HG02798 (cell line): ENCODE measurements at regions not wholly inside any gene's neighbourhood (a gene's known extent, or its start where the extent isn't known, plus 50 kb on each side); places are given as distances from the start of the nearest gene placed in this dataset.
A peak's percentile ranks its signal among the peaks of the same experiment; 100 is the strongest.

Experiments
- ATAC-seq: cut with Tn5 transposase; IDR thresholded peaks from one replicate; pipeline ENCODE4 v1.9.1; 2021; ENCODE audit warnings: mild to moderate bottlenecking; ENCODE audit not compliant: unreplicated experiment, poor library complexity

- ATAC-seq: no peak
These were observed 195.1 kb upstream of the CITED2 start for GRCh38 chr6:139569566-139569965.

- no peak for ATAC-seq
These were observed 194.6 kb upstream of the CITED2 start for GRCh38 chr6:139568956-139569538.

- ATAC-seq: peak; percentile 53
These were observed 193.9 kb upstream of the CITED2 start for GRCh38 chr6:139568151-139568955.

- ATAC-seq: no peak
These were observed 192.6 kb upstream of the CITED2 start for GRCh38 chr6:139567095-139567494.

- no peak for ATAC-seq
These were observed 191.1 kb upstream of the CITED2 start for GRCh38 chr6:139565591-139565990.

- no peak for ATAC-seq
These were observed 183.1 kb upstream of the CITED2 start for GRCh38 chr6:139557547-139557946.

GRCh38 chr6:139556532-139556931, 182.1 kb upstream of the CITED2 start:
- ATAC-seq: no peak

GRCh38 chr6:139553916-139554315, 179.5 kb upstream of the CITED2 start:
- ATAC-seq: no peak

GRCh38 chr6:139551376-139551775, 176.9 kb upstream of the CITED2 start:
- no peak for ATAC-seq

- no peak for ATAC-seq
These were observed 175.9 kb upstream of the CITED2 start for GRCh38 chr6:139550361-139550760.

GRCh38 chr6:139549561-139550070, 175.2 kb upstream of the CITED2 start:
- no peak for ATAC-seq

GRCh38 chr6:139547804-139548203, 173.4 kb upstream of the CITED2 start:
- ATAC-seq: no peak

- no peak for ATAC-seq
These were observed 172.8 kb upstream of the CITED2 start for GRCh38 chr6:139547122-139547776.

- no peak for ATAC-seq
These were observed 171.6 kb upstream of the CITED2 start for GRCh38 chr6:139546106-139546472.

GRCh38 chr6:139545206-139546105, 171.0 kb upstream of the CITED2 start:
- ATAC-seq: no peak

- ATAC-seq: no peak
These were observed 170.2 kb upstream of the CITED2 start for GRCh38 chr6:139544701-139545057.

GRCh38 chr6:139542351-139542750, 167.9 kb upstream of the CITED2 start:
- ATAC-seq: no peak

GRCh38 chr6:139540894-139541293, 166.4 kb upstream of the CITED2 start:
- ATAC-seq: no peak

- no peak for ATAC-seq
These were observed 165.8 kb upstream of the CITED2 start for GRCh38 chr6:139540276-139540675.

GRCh38 chr6:139539852-139540251, 165.4 kb upstream of the CITED2 start:
- ATAC-seq: no peak
